Esophagus muscularis mucosa (tissue), 4 donors: ENCODE measurements at regions not wholly inside any gene's neighbourhood (a gene's known extent, or its start where the extent isn't known, plus 50 kb on each side); places are given as distances from the start of the nearest gene placed in this dataset.

Experiments
- EP300 ChIP-seq: sonication (generic); formaldehyde crosslinking; IDR thresholded peaks from one replicate; pipeline ENCODE4 v1.6.1; 2017; ENCODE audit warnings: antibody characterized with exemption
- POLR2A ChIP-seq: fragments of 450-650 bp; IDR thresholded peaks from one replicate; pipeline ENCODE4 v1.6.1; 2017; ENCODE audit warnings: antibody characterized with exemption, moderate library complexity, mild to moderate bottlenecking, low read depth
- POLR2AphosphoS5 ChIP-seq, 2 donors: sonication (generic); formaldehyde crosslinking; IDR thresholded peaks; one replicate each; pipeline ENCODE4 v1.6.1; 2017; ENCODE audit warnings: antibody characterized with exemption in 2 of 2
- TF ChIP-seq, protein P1 (sequence below), 3 experiments: fragments of 200-600 bp in 2 of 3; fragments of 450-650 bp in 1 of 3; sonication (generic) in 2 of 3; IDR thresholded peaks; one replicate each; pipeline ENCODE4 v1.5.1; 2017 to 2019; ENCODE audit warnings: antibody characterized with exemption in 3 of 3, mild to moderate bottlenecking in 2 of 3, moderate library complexity in 1 of 3

- TF ChIP-seq, protein P1, sequence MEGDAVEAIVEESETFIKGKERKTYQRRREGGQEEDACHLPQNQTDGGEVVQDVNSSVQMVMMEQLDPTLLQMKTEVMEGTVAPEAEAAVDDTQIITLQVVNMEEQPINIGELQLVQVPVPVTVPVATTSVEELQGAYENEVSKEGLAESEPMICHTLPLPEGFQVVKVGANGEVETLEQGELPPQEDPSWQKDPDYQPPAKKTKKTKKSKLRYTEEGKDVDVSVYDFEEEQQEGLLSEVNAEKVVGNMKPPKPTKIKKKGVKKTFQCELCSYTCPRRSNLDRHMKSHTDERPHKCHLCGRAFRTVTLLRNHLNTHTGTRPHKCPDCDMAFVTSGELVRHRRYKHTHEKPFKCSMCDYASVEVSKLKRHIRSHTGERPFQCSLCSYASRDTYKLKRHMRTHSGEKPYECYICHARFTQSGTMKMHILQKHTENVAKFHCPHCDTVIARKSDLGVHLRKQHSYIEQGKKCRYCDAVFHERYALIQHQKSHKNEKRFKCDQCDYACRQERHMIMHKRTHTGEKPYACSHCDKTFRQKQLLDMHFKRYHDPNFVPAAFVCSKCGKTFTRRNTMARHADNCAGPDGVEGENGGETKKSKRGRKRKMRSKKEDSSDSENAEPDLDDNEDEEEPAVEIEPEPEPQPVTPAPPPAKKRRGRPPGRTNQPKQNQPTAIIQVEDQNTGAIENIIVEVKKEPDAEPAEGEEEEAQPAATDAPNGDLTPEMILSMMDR (IDR thresholded peaks at IDR 0.05) = no peak
- TF ChIP-seq POLR2A (no peak), POLR2AphosphoS5 (IDR thresholded peaks at IDR 0.05) (no peak), EP300 (no peak)
Measured at GRCh38 chr18:41870817-41871216, 84.2 kb upstream of the PIK3C3 start.
